GM12873 (cell line): ENCODE measurements at regions not wholly inside any gene's neighbourhood (a gene's known extent, or its start where the extent isn't known, plus 50 kb on each side); places are given as distances from the start of the nearest gene placed in this dataset.

Source experiments
- TF ChIP-seq, protein P1 (sequence below): IDR thresholded peaks from 2 replicates; pipeline ENCODE4 v1.5.1; 2012; ENCODE audit warnings: low read depth, mild to moderate bottlenecking, moderate library complexity, low read length, control low read depth; ENCODE audit not compliant: insufficient read depth; ENCODE audit errors: missing control alignments

DNA sequence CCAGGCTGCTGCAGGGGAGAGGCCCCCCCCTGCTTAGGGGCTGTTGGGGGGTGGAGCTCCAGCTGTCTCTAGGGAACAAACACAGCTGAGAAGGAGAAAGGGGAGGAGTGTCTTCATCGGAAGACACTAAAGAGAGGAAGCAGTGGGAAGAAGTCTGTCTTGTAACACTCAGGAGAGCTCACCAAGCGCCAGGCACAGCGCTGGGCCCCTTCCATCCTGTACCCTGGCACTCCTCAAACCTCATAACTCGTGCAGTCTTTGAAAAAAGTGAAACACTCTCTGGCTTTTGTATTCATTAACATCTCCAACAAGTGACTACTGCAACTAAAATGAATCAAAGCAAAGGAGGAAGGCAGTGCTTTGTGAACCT is 67.4 kb upstream of the PRDM11 start:
- TF ChIP-seq, protein P1, sequence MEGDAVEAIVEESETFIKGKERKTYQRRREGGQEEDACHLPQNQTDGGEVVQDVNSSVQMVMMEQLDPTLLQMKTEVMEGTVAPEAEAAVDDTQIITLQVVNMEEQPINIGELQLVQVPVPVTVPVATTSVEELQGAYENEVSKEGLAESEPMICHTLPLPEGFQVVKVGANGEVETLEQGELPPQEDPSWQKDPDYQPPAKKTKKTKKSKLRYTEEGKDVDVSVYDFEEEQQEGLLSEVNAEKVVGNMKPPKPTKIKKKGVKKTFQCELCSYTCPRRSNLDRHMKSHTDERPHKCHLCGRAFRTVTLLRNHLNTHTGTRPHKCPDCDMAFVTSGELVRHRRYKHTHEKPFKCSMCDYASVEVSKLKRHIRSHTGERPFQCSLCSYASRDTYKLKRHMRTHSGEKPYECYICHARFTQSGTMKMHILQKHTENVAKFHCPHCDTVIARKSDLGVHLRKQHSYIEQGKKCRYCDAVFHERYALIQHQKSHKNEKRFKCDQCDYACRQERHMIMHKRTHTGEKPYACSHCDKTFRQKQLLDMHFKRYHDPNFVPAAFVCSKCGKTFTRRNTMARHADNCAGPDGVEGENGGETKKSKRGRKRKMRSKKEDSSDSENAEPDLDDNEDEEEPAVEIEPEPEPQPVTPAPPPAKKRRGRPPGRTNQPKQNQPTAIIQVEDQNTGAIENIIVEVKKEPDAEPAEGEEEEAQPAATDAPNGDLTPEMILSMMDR = no peak

DNA sequence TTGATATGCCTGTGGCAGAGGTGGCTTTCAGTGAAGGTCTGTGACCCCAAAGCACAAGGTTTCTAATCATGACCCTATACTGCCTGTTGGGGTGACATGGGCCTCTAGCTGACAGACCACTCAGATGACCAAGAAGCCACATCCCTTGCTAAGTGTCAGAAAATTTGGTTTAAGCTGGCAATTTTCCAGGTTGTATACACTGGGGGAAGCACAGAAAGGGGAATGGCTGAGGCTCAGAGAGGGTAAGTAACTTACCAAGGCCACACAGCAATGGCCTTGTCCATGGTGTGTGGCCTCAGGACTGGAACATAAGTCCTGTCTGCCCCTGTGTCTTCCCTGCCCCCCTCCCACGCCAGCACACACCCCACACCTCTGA is 66.9 kb upstream of the PRDM11 start:
- TF ChIP-seq, protein P1 = no peak

DNA sequence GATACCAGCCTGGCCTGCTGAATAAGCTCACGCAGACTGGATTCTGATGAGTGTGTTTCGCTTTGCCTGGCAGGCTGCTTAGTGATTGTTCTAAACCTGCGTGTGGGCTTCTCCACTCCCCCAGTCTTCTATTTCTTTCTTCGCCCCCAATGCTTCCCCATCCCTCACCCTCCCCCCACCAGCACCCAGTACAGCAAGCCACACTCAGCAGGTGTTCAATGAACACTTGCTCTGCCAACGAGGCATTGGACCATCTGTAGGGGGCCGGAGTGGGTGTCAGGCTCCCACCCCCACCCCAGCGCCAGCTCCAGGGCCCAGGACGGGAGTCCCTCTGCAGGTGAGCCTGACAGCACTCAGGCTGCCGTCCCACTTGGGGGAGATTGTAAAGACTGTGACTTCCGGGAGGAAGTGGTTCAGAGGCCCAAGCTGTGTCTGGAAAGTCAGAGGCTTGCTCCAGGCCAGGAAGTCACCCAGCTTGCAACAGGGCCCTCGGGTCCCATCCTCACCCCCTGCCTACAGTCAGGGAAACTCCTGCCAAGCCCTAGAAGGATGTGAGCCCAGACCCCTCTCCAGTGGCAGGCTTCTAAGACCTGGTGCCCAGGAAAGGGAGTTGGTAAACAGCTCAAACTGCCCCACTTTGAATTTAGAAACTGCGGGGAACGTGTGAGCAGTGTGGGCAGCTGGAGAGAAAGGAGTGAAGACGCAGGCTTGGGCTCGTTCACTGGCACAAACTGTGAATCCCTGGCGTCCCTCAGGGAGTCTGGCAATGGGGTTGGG is 66.3 kb upstream of the PRDM11 start:
- TF ChIP-seq, protein P1 = no peak

DNA sequence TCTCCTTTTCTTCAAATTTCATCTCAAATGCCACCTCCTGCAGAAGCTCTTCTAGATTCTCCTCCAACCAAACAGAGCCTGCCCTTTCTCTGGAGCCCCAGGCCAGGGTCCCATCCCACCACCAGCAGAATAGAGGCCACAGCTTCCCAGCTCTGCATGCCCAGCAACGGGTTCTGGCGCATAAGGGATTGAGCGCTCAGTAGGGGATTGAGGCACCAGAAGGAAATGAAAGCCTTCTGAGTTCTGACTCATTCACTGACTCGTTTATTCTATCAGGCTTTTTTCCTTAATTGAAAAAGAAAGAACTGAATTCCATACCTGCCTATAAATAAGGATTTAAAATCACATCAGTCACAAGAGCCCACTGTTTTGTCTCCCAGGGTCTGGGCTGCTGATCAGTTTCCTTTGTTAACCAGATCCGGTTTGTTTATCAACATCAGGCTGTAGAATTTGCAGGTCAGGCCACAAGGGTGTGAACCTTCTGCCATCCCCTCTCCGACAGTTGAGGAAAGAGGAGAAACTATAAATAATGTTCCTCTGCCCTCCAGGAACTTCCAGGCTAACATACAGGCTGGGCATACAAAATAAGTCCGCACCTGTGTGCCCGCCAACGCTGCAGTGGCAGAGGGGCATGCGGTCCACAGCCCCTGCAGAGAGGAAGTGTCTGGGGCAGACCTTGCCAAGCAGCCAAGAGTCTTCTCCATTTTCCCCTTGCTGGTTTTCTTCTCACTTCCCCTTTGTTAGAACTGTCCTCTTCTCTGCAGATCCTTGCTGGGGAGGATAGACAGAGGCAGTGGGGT is 63.5 kb upstream of the PRDM11 start:
- TF ChIP-seq, protein P1 = no peak

DNA sequence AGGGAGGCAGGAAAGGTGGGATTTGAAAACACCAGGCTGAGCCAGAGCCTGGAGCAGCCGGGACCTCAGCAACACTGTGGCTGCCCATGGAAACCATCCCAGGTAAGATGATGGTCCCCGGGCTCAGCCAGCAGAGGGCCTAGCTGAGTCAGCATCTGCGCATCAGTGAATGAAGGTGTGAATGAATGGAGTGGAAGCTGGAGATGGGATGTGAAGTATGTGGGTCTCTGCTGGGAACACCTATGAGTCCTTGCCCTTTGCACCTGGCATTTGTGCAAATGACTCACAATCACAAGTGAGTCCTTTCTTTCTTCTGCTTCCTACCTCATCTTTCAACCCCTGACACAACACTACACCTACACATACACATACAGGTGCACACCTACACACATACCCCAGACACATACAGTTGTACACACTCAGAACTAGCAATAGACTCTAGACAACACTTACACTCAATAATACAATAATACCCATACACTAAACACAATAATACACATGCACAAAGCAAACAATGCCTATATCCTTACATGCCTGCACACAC is 62.8 kb upstream of the PRDM11 start:
- TF ChIP-seq, protein P1 = peak; percentile 55

DNA sequence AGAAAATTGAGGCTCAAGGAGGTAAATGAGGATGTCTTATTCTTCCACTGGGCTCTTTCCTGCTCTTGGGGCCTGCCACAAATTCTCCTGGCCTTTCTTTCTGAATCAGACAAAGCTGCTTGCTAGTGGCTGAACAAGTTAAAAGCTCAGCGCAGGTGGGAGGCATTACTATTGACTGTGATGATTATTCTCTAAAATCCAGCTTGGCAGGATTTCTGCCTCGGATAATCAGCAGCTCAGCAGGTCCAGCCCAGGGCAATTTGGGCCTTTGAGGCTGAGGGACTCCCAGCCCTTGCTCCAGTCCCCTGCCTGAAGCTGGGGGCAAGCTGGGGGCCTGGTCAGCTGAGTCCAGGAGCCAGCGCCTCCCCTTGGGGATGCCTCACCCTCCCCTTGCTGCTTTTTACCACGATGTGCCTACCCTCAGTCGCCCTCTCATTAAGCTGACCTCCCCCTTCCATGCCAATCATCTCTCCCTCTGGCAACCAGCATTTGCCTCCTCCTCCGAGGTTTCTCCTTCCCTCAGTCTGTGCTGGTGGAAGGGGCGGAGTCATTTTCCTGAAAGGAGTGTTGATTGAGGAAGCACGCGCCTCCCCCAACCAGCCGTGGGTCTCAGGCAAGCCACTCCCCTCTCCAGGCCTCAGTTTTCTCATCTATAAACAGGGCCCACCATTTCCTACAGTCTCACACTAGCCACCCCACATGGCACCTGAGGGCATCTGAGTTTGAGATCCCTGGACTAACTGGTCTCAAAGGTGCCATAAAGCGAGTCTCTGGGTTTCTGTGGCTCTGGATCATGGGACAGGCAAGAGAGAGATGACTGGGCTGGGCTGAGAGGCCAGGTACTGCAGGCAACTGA is 60.6 kb upstream of the PRDM11 start:
- TF ChIP-seq, protein P1 = no peak

DNA sequence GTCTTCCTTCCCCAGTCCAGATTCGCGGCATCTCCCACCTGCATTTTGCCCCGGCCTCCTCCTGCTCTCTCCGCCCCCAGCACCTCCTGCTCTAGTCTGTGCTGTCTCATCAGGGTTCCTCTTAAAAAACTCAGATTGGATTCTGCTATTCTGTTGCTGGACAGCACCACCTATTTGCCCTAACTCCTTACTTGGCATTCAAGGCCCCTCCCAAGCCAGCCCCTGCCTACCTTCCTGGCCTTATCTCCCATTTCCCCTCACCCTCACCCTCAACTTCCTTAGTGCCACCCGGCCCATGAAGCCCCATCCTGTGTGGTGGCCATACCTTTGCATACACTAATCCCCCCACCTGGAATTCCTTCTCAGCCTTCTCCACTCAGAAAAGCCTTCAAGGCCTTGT is 59.9 kb upstream of the PRDM11 start:
- TF ChIP-seq, protein P1 = no peak
